HepG2 (cell line): ENCODE measurements at regions not wholly inside any gene's neighbourhood (a gene's known extent, or its start where the extent isn't known, plus 50 kb on each side); places are given as distances from the start of the nearest gene placed in this dataset.

Experiments used
- ATAC-seq: fragments of 200-7000 bp; cut with Tn5 transposase; 3 replicates; pipeline ENCODE4 v1.9.1; 2020; ENCODE audit warnings: mild to moderate bottlenecking, moderate library complexity
- BruUV-seq: library from RNA; stranded (reverse); fragments of 400-500 nt; replicated peaks from 2 replicates; lab custom pipeline; 2021; lab: Mats Ljungman, UMichigan
- CTCF ChIA-PET: fragments of 300-600 bp; formaldehyde crosslinking; extraction: SDS; loops from one replicate; lab custom pipeline; 2021; ENCODE audit warnings: low total read pairs, inconsistent platforms, low intra/inter-chr PET ratio; lab: Yijun Ruan, JAX
- POLR2A ChIA-PET: fragments of 350-600 bp; sonication (Branson Sonifier 250); formaldehyde crosslinking; loops from one replicate; lab custom pipeline; 2020; ENCODE audit warnings: antibody characterized with exemption, inconsistent platforms; lab: Yijun Ruan, JAX
- DNase-seq: peaks from one replicate; pipeline ENCODE4 v3.0.0-alpha.2; 2015; ENCODE audit warnings: low spot score
- FAIRE-seq: peaks from 3 replicates; lab custom pipeline; 2011; peaks lifted over from hg19 to GRCh38; lab: Jason Lieb, UNC
- H2AFZ ChIP-seq: one replicate; pipeline ENCODE4 v1.6.1; 2011; ENCODE audit warnings: low read length, inconsistent platforms
- H3K27ac ChIP-seq: fragments of 300-600 bp; 3 replicates; pipeline ENCODE4 v1.8.0; 2011; ENCODE audit warnings: mixed run types, mild to moderate bottlenecking, mixed read lengths, low read length, inconsistent platforms; ENCODE audit not compliant: insufficient read depth; ENCODE audit errors: extremely low read length
- H3K27me3 ChIP-seq, 2 experiments: fragments of 200-600 bp in 1 of 2; 2 replicates in 1 of 2; 3 replicates in 1 of 2; pipeline versions ENCODE4 v1.6.0 to v1.8.0; 2011; ENCODE audit warnings: low read length in 2 of 2, mild to moderate bottlenecking in 2 of 2, moderate library complexity in 2 of 2, inconsistent platforms in 1 of 2; ENCODE audit not compliant: insufficient read depth in 2 of 2, control insufficient read depth in 1 of 2
- H3K36me3 ChIP-seq, 2 experiments: fragments of 200-600 bp in 1 of 2; replicated peaks in 1 of 2; 2 replicates in 1 of 2; 3 replicates in 1 of 2; pipeline versions ENCODE4 v1.5.1 to v1.8.0; 2011; ENCODE audit warnings: low read length in 2 of 2, inconsistent platforms in 1 of 2; ENCODE audit not compliant: insufficient read depth in 2 of 2, control insufficient read depth in 1 of 2
- H3K4me1 ChIP-seq: 2 replicates; pipeline ENCODE4 v1.5.1; 2012; ENCODE audit warnings: low read length, inconsistent platforms; ENCODE audit not compliant: insufficient read depth
- H3K4me2 ChIP-seq: 2 replicates; pipeline ENCODE4 v1.6.0; 2011; ENCODE audit warnings: low read depth, low read length, inconsistent platforms
- H3K4me3 ChIP-seq, 3 experiments: fragments of 200-600 bp in 1 of 3; sonication (generic), shearing (Covaris generic) in 1 of 3; replicated peaks in 1 of 3; 2 replicates each; pipeline ENCODE4 v1.5.1; 2011 to 2016; ENCODE audit warnings: low read length in 3 of 3, inconsistent platforms in 2 of 3, low read depth in 2 of 3, mild to moderate bottlenecking in 2 of 3, control low read depth in 1 of 3, mixed read lengths in 1 of 3; ENCODE audit not compliant: insufficient read depth in 1 of 3
- H3K79me2 ChIP-seq: one replicate; pipeline ENCODE4 v1.6.1; 2011; ENCODE audit warnings: low read length, inconsistent platforms; ENCODE audit not compliant: insufficient read depth
- H3K9ac ChIP-seq: 2 replicates; pipeline ENCODE4 v1.6.0; 2011; ENCODE audit warnings: mild to moderate bottlenecking, low read depth, low read length, inconsistent platforms; ENCODE audit not compliant: insufficient read depth
- H3K9me3 ChIP-seq: 2 replicates; pipeline ENCODE4 v1.5.1; 2012; ENCODE audit warnings: mild to moderate bottlenecking, low read length
- H4K20me1 ChIP-seq: 2 replicates; pipeline ENCODE4 v1.6.0; 2011; ENCODE audit warnings: inconsistent platforms, mild to moderate bottlenecking, low read length, moderate library complexity; ENCODE audit not compliant: insufficient read depth
- ARID3A ChIP-seq: IDR thresholded peaks from 2 replicates; pipeline ENCODE4 v1.6.1; 2012; ENCODE audit warnings: low read depth, low read length, improper control_type of control experiment
- ESRRA ChIP-seq: sonication (generic); formaldehyde crosslinking; IDR thresholded peaks from 2 replicates; pipeline ENCODE4 v1.5.1; 2020; ENCODE audit warnings: mild to moderate bottlenecking, low read depth, missing genetic modification reagents
- GATA4 ChIP-seq: sonication (generic); IDR thresholded peaks from 2 replicates; pipeline ENCODE4 v1.6.1; 2016; ENCODE audit warnings: antibody characterized with exemption, low read depth, borderline replicate concordance
- HNRNPK ChIP-seq: fragments of 200-400 bp; formaldehyde crosslinking; IDR thresholded peaks from 2 replicates; pipeline ENCODE4 v1.6.1; 2018; ENCODE audit warnings: low read length, low read depth, moderate library complexity, mild to moderate bottlenecking; ENCODE audit not compliant: poor library complexity, severe bottlenecking
- KLF11 ChIP-seq: IDR thresholded peaks from 2 replicates; pipeline ENCODE4 v1.6.1; 2016; ENCODE audit warnings: missing compliant biosample characterization
- ONECUT2 ChIP-seq: sonication (generic); formaldehyde crosslinking; IDR thresholded peaks from 2 replicates; pipeline ENCODE4 v1.4.0; 2020; ENCODE audit warnings: missing genetic modification reagents
- POLR2AphosphoS5 ChIP-seq: IDR thresholded peaks from 2 replicates; pipeline ENCODE4 v1.6.1; 2012; ENCODE audit warnings: low read depth, low read length
- RARG ChIP-seq: sonication (generic); formaldehyde crosslinking; IDR thresholded peaks from 2 replicates; pipeline ENCODE4 v1.4.0; 2020; ENCODE audit warnings: low read depth, mild to moderate bottlenecking, missing genetic modification reagents
- SP4 ChIP-seq: sonication (generic); formaldehyde crosslinking; IDR thresholded peaks from 2 replicates; pipeline ENCODE4 v1.8.1; 2023; ENCODE audit warnings: mild to moderate bottlenecking, missing genetic modification reagents
- SP5 ChIP-seq: IDR thresholded peaks from 2 replicates; pipeline ENCODE4 v1.6.1; 2016; ENCODE audit warnings: low read depth, borderline replicate concordance
- ZNF17 ChIP-seq: sonication (generic); formaldehyde crosslinking; IDR thresholded peaks from 2 replicates; pipeline ENCODE4 v1.5.0; 2020; ENCODE audit warnings: mild to moderate bottlenecking, missing genetic modification reagents
- ZNF337 ChIP-seq: sonication (generic); formaldehyde crosslinking; IDR thresholded peaks from 2 replicates; pipeline ENCODE4 v1.5.1; 2020; ENCODE audit warnings: missing genetic modification reagents, low read depth, mild to moderate bottlenecking, borderline replicate concordance
- ZNF446 ChIP-seq: sonication (generic); formaldehyde crosslinking; IDR thresholded peaks from 2 replicates; pipeline ENCODE4 v1.5.0; 2020; ENCODE audit warnings: mild to moderate bottlenecking, missing genetic modification reagents
- ZNF577 ChIP-seq: sonication (generic); formaldehyde crosslinking; IDR thresholded peaks from 2 replicates; pipeline ENCODE4 v1.4.0; 2020; ENCODE audit warnings: mild to moderate bottlenecking, low read depth, missing genetic modification reagents, borderline replicate concordance
- ZNF589 ChIP-seq: sonication (generic); formaldehyde crosslinking; conservative IDR thresholded peaks from 2 replicates; pipeline ENCODE4 v1.8.0; 2022; ENCODE audit warnings: mild to moderate bottlenecking, moderate library complexity, missing genetic modification reagents
- WGBS: methylation state at CpG from one replicate; pipeline ENCODE4 v1.1.6; 2017; ENCODE audit warnings: low lambda C conversion rate; 5-methylcytosine and 5-hydroxymethylcytosine counted together
- in situ Hi-C: cut with HindIII; loops from 2 replicates; pipeline ENCODE4 v1.10.0; 2017; ENCODE audit warnings: low pct_unique_long_range_greater_than_20kb; ENCODE audit not compliant: extremely low pct_ligation_motif_present
- intact Hi-C: fragments of 100-400 bp; cut with micrococcal nuclease; formaldehyde crosslinking; loops from one replicate; pipeline ENCODE4 v1.10.0; 2022; ENCODE audit not compliant: unreplicated experiment
- TF ChIP-seq, protein P1 (sequence below): sonication (generic); formaldehyde crosslinking; IDR thresholded peaks from 2 replicates; pipeline ENCODE4 v1.8.1; 2023; ENCODE audit warnings: mild to moderate bottlenecking, missing genetic modification reagents, borderline replicate concordance

DNA sequence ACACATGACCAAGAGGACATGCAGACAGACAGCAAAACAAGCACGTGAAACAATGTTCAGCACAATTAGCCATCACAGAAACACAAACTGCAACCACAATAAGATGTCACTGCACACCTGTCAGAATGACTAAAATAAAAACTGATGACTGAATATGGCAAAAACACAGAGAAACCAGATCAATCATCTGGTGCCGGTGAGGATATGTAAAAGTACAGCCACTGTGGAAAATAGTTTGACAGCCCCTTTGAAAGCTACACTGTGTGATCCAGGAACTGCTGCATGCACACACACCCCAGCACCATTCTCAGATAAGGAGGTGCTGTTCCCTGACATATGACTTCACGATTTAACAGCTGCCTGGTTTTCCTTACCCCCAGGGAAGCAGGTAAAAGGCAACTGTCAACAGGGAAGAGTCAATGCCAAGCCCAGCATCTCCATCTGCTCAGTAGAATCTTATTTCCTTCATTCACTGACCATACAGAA is 238.1 kb upstream of the HSFY2 start (continued):
- TF ChIP-seq ARID3A = no peak

- Histone ChIP-seq H3K9me3 (no peaks in the 10 kb centered on the region), H3K27me3 (no peaks in the 10 kb centered on the region), H3K4me1 (no peaks in the 10 kb centered on the region), H3K4me3 (no peak overlapping the region), H2AFZ (no peak overlapping the region), H4K20me1 (no peaks in the 10 kb centered on the region), H3K27ac (no peak overlapping the region), H3K36me3 (no peaks in the 10 kb centered on the region), H3K79me2 (no peaks in the 10 kb centered on the region), H3K9ac (no peak overlapping the region), H3K4me2 (no peak overlapping the region)
- ChIA-PET POLR2A (no interaction called here), CTCF (no interaction called here)
- 97% methylated on average over 2 of the region's 2 CpGs for WGBS
- BruUV-seq = no TSS peak
- in situ Hi-C loops (no loop called here), intact Hi-C loops (no loop called here)
- TF ChIP-seq RARG (CRISPR knock-in tag) (no peak), GATA4 (no peak), ZNF337 (CRISPR knock-in tag) (no peak), ONECUT2 (no peak), ZNF589 (CRISPR knock-in tag) (no peak), ZNF17 (CRISPR knock-in tag) (no peak), ESRRA (CRISPR knock-in tag) (no peak), SP4 (CRISPR knock-in tag) (no peak), KLF11 (CRISPR knock-in tag) (no peak), SP5 (CRISPR knock-in tag) (no peak), ZNF446 (CRISPR knock-in tag) (no peak), POLR2AphosphoS5 (no peak), HNRNPK (no peak), ZNF577 (CRISPR knock-in tag) (no peak)
- TF ChIP-seq, protein P1, sequence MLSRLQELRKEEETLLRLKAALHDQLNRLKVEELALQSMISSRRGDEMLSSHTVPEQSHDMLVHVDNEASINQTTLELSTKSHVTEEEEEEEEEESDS (CRISPR knock-in tag) = no peak
- DNase-seq (no peak), FAIRE-seq (no peak), ATAC-seq (no peak)
These were observed 232.7 kb upstream of the HSFY2 start for GRCh38 chrY:19006234-19006633.
